ENCODE measurements at regions not wholly inside any gene's neighbourhood (a gene's known extent, or its start where the extent isn't known, plus 50 kb on each side); places are given as distances from the start of the nearest gene placed in this dataset.

DNA sequence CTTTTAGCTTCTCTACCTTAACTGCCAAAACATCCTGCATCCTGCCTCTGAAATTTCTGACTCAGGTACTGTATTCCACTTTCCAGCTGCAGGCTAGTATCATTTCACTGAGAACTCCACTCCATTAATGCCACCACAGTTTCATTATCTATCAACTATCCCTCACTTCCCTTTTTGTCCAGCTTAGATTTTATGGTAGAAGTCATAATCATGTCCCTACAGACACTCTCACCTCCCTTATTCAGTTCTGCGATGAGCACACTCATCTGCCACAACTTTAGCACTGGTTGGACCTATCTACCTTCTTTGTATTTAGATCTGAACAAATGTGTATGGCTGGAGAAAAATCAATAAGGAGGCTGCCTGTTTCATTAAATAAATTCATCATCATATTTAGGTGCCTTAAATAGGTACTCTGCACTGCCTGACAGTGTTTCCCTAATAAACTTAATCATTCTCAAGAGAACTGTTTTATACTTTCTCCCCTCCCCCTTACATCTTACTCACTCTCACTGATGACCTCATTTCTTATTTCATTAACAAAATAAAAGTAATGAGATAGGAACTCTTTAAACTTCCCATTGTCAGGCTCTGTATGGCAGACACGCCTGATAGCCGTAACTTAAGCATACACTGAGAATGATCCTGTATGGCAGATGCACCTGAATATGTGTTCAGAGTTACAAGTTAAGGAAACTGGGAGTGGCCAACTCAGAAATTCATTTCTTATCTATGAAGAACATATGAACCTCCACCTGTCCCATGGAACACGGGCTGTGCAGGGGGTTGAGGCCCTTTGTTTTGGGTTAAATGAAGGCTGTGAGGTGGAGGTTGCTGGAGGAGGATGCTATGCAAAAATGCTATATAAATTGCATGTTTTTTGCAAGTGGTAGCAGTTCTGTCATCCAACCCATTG lies 95.3 kb upstream of the MAN1A1 start:
- Mint-ChIP-seq H3K27me3 (ENCODE audit: low read depth) (no peaks in the 10 kb centered on the region), H3K9me3 (ENCODE audit: low read depth) (no peaks in the 10 kb centered on the region), H3K4me1 (ENCODE audit: low read depth) (peaks cover 21% of the 10 kb centered on the region), H3K27ac (ENCODE audit: unreplicated experiment) (no peak overlapping the region), H3K36me3 (ENCODE audit: low read depth) (peaks cover 1% of the 10 kb centered on the region), H3K4me3 (ENCODE audit: unreplicated experiment) (no peak overlapping the region)
- DNase-seq (ENCODE audit: low spot score), result no peak
- TF ChIP-seq, protein P1, sequence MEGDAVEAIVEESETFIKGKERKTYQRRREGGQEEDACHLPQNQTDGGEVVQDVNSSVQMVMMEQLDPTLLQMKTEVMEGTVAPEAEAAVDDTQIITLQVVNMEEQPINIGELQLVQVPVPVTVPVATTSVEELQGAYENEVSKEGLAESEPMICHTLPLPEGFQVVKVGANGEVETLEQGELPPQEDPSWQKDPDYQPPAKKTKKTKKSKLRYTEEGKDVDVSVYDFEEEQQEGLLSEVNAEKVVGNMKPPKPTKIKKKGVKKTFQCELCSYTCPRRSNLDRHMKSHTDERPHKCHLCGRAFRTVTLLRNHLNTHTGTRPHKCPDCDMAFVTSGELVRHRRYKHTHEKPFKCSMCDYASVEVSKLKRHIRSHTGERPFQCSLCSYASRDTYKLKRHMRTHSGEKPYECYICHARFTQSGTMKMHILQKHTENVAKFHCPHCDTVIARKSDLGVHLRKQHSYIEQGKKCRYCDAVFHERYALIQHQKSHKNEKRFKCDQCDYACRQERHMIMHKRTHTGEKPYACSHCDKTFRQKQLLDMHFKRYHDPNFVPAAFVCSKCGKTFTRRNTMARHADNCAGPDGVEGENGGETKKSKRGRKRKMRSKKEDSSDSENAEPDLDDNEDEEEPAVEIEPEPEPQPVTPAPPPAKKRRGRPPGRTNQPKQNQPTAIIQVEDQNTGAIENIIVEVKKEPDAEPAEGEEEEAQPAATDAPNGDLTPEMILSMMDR (IDR thresholded peaks at IDR 0.05), result no peak

DNA sequence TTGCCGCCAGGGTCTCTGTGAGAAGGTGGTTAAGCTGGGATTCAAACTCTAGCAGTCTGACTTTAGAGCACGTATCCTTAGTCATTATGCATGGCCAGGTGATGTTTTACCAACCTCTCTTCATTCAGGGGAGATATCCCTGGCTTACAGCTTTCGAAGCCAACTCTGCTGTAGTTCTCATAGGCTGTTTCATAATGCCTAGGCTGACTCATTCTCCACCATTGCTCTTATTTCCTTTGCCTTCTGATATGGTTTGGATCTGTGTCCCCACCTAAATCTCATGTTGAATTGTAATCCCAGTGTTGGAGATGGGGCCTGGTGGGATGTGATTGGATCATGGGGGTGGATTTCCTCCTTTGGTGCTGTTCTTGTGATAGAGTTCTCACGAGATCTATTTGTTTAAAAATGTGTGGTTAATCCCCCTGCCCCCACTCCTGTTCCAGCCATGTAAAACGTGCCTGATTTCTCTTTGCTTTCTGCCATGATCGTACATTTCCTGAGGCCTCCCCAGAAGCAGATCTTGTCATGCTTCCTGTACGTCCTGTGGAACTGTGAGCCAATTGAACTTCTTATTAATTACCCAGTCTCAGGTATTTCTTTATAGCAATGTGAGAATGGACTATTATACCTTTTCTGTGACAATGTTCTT lies 94.6 kb upstream of the MAN1A1 start:
- H3K36me3 Mint-ChIP-seq (ENCODE audit: low read depth), result peaks cover 1% of the 10 kb centered on the region
- TF ChIP-seq, protein P1 (IDR thresholded peaks at IDR 0.05), result no peak
- no peak overlapping the region for H3K27ac Mint-ChIP-seq (ENCODE audit: unreplicated experiment)
- no peak overlapping the region for H3K4me3 Mint-ChIP-seq (ENCODE audit: unreplicated experiment)
- no peak for DNase-seq (ENCODE audit: low spot score)
- H3K27me3 Mint-ChIP-seq (ENCODE audit: low read depth), result no peaks in the 10 kb centered on the region
- H3K9me3 Mint-ChIP-seq (ENCODE audit: low read depth), result no peaks in the 10 kb centered on the region
- peaks cover 21% of the 10 kb centered on the region for H3K4me1 Mint-ChIP-seq (ENCODE audit: low read depth)

DNA sequence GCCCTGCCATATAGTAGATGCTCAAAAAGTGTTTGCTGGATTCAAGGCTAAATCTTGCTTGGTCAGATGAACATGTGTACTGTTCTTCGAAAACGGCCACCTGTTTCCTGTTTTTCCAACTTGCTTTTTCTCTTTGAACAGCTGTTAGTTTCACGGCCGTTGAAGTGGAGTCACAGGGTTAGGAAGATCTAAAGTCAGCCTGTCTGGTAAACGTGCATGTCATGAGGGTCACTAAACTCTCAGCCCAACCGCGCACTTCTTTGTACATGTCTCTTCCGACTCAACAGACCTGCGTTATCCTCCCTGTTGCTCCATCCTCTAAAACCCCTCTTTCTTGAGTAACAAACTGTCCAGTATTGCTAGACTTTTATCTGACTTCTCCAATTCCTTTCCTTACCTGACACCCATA lies 93.2 kb upstream of the MAN1A1 start:
- H3K27me3 Mint-ChIP-seq (ENCODE audit: low read depth), result no peaks in the 10 kb centered on the region
- no peak for DNase-seq (ENCODE audit: low spot score)
- H3K4me3 Mint-ChIP-seq (ENCODE audit: unreplicated experiment), result no peak overlapping the region
- H3K9me3 Mint-ChIP-seq (ENCODE audit: low read depth), result no peaks in the 10 kb centered on the region
- TF ChIP-seq, protein P1 (IDR thresholded peaks at IDR 0.05), result no peak
- no peak overlapping the region for H3K27ac Mint-ChIP-seq (ENCODE audit: unreplicated experiment)
- H3K36me3 Mint-ChIP-seq (ENCODE audit: low read depth), result peaks cover 1% of the 10 kb centered on the region
- peaks cover 17% of the 10 kb centered on the region for H3K4me1 Mint-ChIP-seq (ENCODE audit: low read depth)

DNA sequence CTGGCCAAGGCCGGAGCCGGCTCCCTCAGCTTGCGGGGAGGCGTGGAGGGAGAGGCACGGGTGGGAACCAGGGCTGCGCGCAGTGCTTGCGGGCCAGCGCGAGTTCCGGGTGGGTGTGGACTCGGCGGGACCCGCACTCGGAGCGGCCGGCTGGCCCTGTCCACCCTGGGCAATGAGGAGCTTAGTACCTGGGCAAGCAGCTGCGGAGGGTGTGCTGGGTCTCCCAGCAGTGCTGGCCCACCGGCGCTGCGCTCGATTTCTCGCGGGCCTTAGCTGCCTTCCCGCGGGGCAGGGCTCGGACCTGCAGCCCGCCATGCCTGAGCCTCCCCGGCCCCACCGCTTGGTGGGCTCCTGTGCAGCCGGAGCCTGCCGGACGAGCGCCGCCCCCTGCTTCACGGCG lies 91.4 kb upstream of the MAN1A1 start:
- H3K9me3 Mint-ChIP-seq (ENCODE audit: low read depth), result no peaks in the 10 kb centered on the region
- H3K4me1 Mint-ChIP-seq (ENCODE audit: low read depth), result peaks cover 6% of the 10 kb centered on the region
- no peak overlapping the region for H3K4me3 Mint-ChIP-seq (ENCODE audit: unreplicated experiment)
- H3K27ac Mint-ChIP-seq (ENCODE audit: unreplicated experiment), result no peak overlapping the region
- DNase-seq (ENCODE audit: low spot score), result no peak
- H3K36me3 Mint-ChIP-seq (ENCODE audit: low read depth), result peaks cover 1% of the 10 kb centered on the region
- H3K27me3 Mint-ChIP-seq (ENCODE audit: low read depth), result no peaks in the 10 kb centered on the region
- TF ChIP-seq, protein P1 (IDR thresholded peaks at IDR 0.05), result no peak

DNA sequence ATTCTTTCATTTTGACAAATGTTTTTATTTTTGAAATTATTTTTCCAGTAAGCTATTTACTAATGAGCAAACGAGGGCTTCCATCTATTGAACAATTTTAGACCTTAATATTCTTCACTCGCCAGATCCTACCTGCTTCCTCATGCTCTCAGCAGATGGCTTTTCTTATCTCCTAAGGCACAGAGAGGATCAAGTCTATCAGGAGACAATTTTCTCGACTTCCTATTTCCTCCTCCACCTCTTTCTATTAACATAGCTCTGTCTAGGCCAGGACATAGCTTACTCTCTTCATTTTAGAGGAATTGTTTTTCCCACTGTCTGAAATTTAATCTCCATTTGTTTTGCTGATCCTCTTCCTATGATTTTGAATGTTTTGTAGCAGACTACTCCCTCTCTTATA lies 87.0 kb upstream of the MAN1A1 start:
- H3K4me1 Mint-ChIP-seq (ENCODE audit: low read depth), result no peaks in the 10 kb centered on the region
- peaks cover 8% of the 10 kb centered on the region for H3K27me3 Mint-ChIP-seq (ENCODE audit: low read depth)
- no peak overlapping the region for H3K27ac Mint-ChIP-seq (ENCODE audit: unreplicated experiment)
- DNase-seq (ENCODE audit: low spot score), result no peak
- no peaks in the 10 kb centered on the region for H3K36me3 Mint-ChIP-seq (ENCODE audit: low read depth)
- TF ChIP-seq, protein P1 (IDR thresholded peaks at IDR 0.05), result no peak
- no peak overlapping the region for H3K4me3 Mint-ChIP-seq (ENCODE audit: unreplicated experiment)
- no peaks in the 10 kb centered on the region for H3K9me3 Mint-ChIP-seq (ENCODE audit: low read depth)

Measured in chondrocyte (in vitro differentiated cells).